ENCODE measurements at regions not wholly inside any gene's neighbourhood (a gene's known extent, or its start where the extent isn't known, plus 50 kb on each side); places are given as distances from the start of the nearest gene placed in this dataset.

DNA sequence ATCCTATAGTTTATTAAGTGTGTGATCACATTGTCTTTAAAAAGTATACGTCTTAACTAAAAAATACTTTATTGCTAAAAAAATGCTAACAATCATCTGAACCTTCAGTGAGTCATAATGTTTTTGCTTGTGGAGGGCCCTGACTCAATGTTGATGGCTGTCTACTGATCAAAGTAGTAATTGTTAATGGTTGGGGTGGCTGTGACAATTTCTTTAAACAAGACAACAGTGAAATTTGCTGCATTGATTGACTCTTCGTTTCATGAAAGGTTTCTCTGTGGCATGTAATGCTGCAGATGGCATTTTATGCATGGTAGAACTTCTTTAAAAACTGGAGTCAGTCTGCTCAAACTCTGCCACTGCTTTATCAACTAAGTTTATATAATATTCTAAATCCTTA lies 101.4 kb upstream of the IL15 start:
- H3K36me3 ChIP-seq (ENCODE audit: control insufficient read depth in 4 of 4, insufficient read depth in 3 of 4, low read depth in 1 of 4, low read length in 3 of 4) = no peaks in the 10 kb centered on the region
- TF ChIP-seq, protein P1, sequence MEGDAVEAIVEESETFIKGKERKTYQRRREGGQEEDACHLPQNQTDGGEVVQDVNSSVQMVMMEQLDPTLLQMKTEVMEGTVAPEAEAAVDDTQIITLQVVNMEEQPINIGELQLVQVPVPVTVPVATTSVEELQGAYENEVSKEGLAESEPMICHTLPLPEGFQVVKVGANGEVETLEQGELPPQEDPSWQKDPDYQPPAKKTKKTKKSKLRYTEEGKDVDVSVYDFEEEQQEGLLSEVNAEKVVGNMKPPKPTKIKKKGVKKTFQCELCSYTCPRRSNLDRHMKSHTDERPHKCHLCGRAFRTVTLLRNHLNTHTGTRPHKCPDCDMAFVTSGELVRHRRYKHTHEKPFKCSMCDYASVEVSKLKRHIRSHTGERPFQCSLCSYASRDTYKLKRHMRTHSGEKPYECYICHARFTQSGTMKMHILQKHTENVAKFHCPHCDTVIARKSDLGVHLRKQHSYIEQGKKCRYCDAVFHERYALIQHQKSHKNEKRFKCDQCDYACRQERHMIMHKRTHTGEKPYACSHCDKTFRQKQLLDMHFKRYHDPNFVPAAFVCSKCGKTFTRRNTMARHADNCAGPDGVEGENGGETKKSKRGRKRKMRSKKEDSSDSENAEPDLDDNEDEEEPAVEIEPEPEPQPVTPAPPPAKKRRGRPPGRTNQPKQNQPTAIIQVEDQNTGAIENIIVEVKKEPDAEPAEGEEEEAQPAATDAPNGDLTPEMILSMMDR (IDR thresholded peaks at IDR 0.05; ENCODE audit: low read depth, low read length, missing input control) = no peak
- TF ChIP-seq HNF4A (conservative IDR thresholded peaks at IDR 0.05) = no peak
- no peak for TF ChIP-seq RAD21 (IDR thresholded peaks at IDR 0.05)
- no peak for TF ChIP-seq YY1 (IDR thresholded peaks at IDR 0.05)
- no peak for TF ChIP-seq SP1 (IDR thresholded peaks at IDR 0.05)
- no peak for TF ChIP-seq FOXA2 (IDR thresholded peaks at IDR 0.05)
- TF ChIP-seq, protein P2, sequence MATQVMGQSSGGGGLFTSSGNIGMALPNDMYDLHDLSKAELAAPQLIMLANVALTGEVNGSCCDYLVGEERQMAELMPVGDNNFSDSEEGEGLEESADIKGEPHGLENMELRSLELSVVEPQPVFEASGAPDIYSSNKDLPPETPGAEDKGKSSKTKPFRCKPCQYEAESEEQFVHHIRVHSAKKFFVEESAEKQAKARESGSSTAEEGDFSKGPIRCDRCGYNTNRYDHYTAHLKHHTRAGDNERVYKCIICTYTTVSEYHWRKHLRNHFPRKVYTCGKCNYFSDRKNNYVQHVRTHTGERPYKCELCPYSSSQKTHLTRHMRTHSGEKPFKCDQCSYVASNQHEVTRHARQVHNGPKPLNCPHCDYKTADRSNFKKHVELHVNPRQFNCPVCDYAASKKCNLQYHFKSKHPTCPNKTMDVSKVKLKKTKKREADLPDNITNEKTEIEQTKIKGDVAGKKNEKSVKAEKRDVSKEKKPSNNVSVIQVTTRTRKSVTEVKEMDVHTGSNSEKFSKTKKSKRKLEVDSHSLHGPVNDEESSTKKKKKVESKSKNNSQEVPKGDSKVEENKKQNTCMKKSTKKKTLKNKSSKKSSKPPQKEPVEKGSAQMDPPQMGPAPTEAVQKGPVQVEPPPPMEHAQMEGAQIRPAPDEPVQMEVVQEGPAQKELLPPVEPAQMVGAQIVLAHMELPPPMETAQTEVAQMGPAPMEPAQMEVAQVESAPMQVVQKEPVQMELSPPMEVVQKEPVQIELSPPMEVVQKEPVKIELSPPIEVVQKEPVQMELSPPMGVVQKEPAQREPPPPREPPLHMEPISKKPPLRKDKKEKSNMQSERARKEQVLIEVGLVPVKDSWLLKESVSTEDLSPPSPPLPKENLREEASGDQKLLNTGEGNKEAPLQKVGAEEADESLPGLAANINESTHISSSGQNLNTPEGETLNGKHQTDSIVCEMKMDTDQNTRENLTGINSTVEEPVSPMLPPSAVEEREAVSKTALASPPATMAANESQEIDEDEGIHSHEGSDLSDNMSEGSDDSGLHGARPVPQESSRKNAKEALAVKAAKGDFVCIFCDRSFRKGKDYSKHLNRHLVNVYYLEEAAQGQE (IDR thresholded peaks at IDR 0.05) = no peak
- TF ChIP-seq, protein P3, sequence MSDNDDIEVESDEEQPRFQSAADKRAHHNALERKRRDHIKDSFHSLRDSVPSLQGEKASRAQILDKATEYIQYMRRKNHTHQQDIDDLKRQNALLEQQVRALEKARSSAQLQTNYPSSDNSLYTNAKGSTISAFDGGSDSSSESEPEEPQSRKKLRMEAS (IDR thresholded peaks at IDR 0.05) = no peak
- TF ChIP-seq TAF1 (conservative IDR thresholded peaks at IDR 0.05) = no peak
- TF ChIP-seq GABPA (IDR thresholded peaks at IDR 0.05 in 1 of 2, conservative IDR thresholded peaks at IDR 0.05 in 1 of 2) = no peak
- no peak for TF ChIP-seq JUND (IDR thresholded peaks at IDR 0.05)
- no peak for TF ChIP-seq RXRA (IDR thresholded peaks at IDR 0.05)
- TF ChIP-seq NR2F2 (IDR thresholded peaks at IDR 0.05) = no peak
- TF ChIP-seq, protein P4, sequence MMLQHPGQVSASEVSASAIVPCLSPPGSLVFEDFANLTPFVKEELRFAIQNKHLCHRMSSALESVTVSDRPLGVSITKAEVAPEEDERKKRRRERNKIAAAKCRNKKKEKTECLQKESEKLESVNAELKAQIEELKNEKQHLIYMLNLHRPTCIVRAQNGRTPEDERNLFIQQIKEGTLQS (IDR thresholded peaks at IDR 0.05) = no peak
- no peak overlapping the region for H3K9ac ChIP-seq (ENCODE audit: low read depth in 1 of 2, low read length in 2 of 2)
- no peak overlapping the region for H3K4me3 ChIP-seq (ENCODE audit: low read depth in 1 of 3, low read length in 3 of 3)
- WGBS = 81% methylated on average over 2 of the region's 2 CpGs
- H3K27ac ChIP-seq (ENCODE audit: low read depth in 1 of 2, low read length in 2 of 2) = no peak overlapping the region
- no peaks in the 10 kb centered on the region for H3K4me1 ChIP-seq (ENCODE audit: control insufficient read depth in 4 of 4, insufficient read depth in 4 of 4, low read length in 3 of 4)
- no peaks in the 10 kb centered on the region for H3K27me3 ChIP-seq (ENCODE audit: control insufficient read depth in 4 of 4, insufficient read depth in 4 of 4, low read length in 3 of 4)
- H3K9me3 ChIP-seq (ENCODE audit: control insufficient read depth in 4 of 4, low read length in 3 of 4) = peaks cover 2 to 5% (median 2%) of the 10 kb centered on the region in 4 donors
- DNase-seq (ENCODE audit: low spot score) = no peak

DNA sequence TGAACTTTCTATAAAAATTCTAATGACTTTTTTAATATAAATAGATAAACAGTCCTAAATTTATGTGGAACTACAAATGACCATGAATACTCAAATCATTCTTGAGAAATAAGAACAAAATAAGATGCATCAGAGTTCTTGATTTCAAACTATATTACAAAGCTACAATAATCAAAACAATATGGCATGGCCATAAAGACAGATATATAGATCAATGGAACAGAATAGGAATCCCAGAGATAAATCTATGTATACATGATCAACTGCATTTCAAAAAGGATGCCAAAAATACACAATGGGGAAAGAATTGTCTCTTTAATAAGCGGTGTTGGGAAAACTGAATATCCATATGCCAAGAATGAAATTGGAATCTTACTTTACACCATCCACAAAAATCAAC lies 98.4 kb upstream of the IL15 start:
- H3K9me3 ChIP-seq (ENCODE audit: control insufficient read depth in 4 of 4, low read length in 3 of 4) = peaks cover 2 to 4% (median 2%) of the 10 kb centered on the region in 4 donors
- 95% methylated on average over 1 of the region's 1 CpG for WGBS
- no peaks in the 10 kb centered on the region for H3K27me3 ChIP-seq (ENCODE audit: control insufficient read depth in 4 of 4, insufficient read depth in 4 of 4, low read length in 3 of 4)
- TF ChIP-seq HNF4G (IDR thresholded peaks at IDR 0.05) (no peak), HNF4A (conservative IDR thresholded peaks at IDR 0.05) (no peak), EGR1 (IDR thresholded peaks at IDR 0.05; ENCODE audit: low read depth in 2 of 2) (no peak)
- TF ChIP-seq, protein P5, sequence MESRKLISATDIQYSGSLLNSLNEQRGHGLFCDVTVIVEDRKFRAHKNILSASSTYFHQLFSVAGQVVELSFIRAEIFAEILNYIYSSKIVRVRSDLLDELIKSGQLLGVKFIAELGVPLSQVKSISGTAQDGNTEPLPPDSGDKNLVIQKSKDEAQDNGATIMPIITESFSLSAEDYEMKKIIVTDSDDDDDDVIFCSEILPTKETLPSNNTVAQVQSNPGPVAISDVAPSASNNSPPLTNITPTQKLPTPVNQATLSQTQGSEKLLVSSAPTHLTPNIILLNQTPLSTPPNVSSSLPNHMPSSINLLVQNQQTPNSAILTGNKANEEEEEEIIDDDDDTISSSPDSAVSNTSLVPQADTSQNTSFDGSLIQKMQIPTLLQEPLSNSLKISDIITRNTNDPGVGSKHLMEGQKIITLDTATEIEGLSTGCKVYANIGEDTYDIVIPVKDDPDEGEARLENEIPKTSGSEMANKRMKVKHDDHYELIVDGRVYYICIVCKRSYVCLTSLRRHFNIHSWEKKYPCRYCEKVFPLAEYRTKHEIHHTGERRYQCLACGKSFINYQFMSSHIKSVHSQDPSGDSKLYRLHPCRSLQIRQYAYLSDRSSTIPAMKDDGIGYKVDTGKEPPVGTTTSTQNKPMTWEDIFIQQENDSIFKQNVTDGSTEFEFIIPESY (IDR thresholded peaks at IDR 0.05) = no peak
- TF ChIP-seq, protein P1 (IDR thresholded peaks at IDR 0.05; ENCODE audit: low read depth, low read length, missing input control) = no peak
- TF ChIP-seq, protein P3 (IDR thresholded peaks at IDR 0.05) = no peak
- no peak overlapping the region for H3K4me3 ChIP-seq (ENCODE audit: low read depth in 1 of 3, low read length in 3 of 3)
- no peak for DNase-seq (ENCODE audit: low spot score)
- no peak overlapping the region for H3K9ac ChIP-seq (ENCODE audit: low read depth in 1 of 2, low read length in 2 of 2)
- no peaks in the 10 kb centered on the region for H3K36me3 ChIP-seq (ENCODE audit: control insufficient read depth in 4 of 4, insufficient read depth in 3 of 4, low read depth in 1 of 4, low read length in 3 of 4)
- H3K4me1 ChIP-seq (ENCODE audit: control insufficient read depth in 4 of 4, insufficient read depth in 4 of 4, low read length in 3 of 4) = no peaks in the 10 kb centered on the region
- no peak overlapping the region for H3K27ac ChIP-seq (ENCODE audit: low read depth in 1 of 2, low read length in 2 of 2)
